ENCODE measurements at regions not wholly inside any gene's neighbourhood (a gene's known extent, or its start where the extent isn't known, plus 50 kb on each side); places are given as distances from the start of the nearest gene placed in this dataset.
A peak's percentile ranks its signal among the peaks of the same experiment; 100 is the strongest.
"Not testable (repeated sequence)": the region's sequence is repeated elsewhere in the genome, so short reads cannot be mapped to it uniquely, and the experiment has no call there.

DNA sequence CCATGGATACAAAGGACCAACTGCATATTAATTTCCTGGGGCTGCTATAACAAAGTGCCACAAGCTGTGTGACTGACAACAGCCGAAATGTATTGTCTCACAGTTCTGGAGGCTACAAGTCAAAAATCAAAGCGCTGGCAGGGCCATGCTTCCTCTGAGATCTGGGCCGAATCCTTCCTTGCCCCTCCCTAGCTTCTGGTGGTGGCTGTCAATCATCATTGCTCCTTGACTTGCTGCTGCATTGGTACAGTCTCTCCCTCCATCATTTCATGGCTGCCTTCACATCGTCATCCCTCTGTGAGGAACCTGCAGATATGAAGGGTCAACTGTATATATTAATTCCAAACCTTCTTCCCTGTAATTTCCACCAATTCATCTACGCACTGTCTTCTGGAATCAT, 118.3 kb downstream of the EXOC5 start:
- Mint-ChIP-seq H3K9me3 (no peaks in the 10 kb centered on the region), H3K27ac (no peak overlapping the region), H3K36me3 (no peaks in the 10 kb centered on the region), H3K27me3 (ENCODE audit: low read depth in 3 of 3) (peaks cover 0 to 4% (median 3%) of the 10 kb centered on the region in 3 donors), H3K4me1 (no peaks in the 10 kb centered on the region), H3K4me3 (no peak overlapping the region)
- no peak for DNase-seq

DNA sequence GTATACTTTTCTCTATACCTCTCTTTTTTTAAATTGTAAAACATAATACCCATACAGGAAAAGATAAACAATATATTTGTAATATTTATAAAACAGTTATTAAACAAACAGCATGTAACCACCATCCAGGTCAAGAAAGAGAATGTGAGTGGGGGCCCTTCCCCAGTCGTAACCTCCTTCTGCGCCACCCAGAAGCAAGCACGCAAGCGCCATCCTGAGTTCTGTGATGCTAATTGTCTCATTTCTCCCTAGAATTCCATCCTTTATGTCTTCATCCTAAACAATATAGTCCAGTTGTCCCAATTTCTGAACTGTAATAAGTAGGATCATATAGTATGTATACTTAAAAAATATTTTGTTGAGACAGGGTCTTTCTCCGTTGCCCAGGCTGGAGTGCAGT, 129.5 kb downstream of the EXOC5 start:
- no peak overlapping the region for H3K4me3 Mint-ChIP-seq
- H3K9me3 Mint-ChIP-seq = peaks cover 0 to 1% (median 0%) of the 10 kb centered on the region in 6 donors
- H3K27me3 Mint-ChIP-seq (ENCODE audit: low read depth in 3 of 3) = peaks cover 3 to 7% (median 3%) of the 10 kb centered on the region in 3 donors
- no peaks in the 10 kb centered on the region for H3K4me1 Mint-ChIP-seq
- no peaks in the 10 kb centered on the region for H3K36me3 Mint-ChIP-seq
- no peak overlapping the region for H3K27ac Mint-ChIP-seq
- no peak for DNase-seq

DNA sequence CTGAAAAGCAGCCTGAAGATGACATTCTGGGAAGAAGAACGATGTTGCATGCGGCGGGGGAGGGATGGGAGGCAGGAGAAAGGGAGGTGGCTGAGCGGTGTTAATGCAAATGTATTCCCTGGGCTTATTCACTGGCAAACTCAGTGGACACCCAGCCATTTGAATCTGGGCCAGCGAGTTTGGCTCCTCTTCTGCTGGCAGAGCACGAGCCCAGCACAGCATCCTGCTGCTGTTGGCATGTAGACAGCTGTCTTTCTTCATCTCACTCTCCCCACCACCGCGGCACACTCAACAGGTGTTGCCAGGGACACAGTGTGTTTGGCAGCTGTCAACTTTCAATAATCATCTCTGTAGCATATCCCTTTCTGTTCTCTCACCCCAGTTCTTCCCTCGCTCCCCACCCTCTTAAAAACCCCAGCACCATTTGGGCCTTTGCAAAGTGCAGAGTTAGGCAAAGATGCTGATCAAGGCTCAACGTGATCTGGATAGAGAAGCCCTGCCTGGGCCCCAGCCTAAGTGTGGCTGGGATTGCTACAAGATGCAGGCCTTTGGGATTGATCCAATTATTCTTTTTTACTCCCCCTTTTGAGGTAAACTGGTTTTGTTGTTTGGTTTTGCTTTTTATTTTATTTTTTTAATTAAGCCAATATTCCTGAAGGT, 131.9 kb downstream of the EXOC5 start:
- H3K4me1 Mint-ChIP-seq = no peaks in the 10 kb centered on the region
- no peak overlapping the region for H3K4me3 Mint-ChIP-seq
- no peak overlapping the region for H3K27ac Mint-ChIP-seq
- peaks cover 0 to 2% (median 0%) of the 10 kb centered on the region in 6 donors for H3K9me3 Mint-ChIP-seq
- DNase-seq = no peak
- no peaks in the 10 kb centered on the region for H3K36me3 Mint-ChIP-seq
- H3K27me3 Mint-ChIP-seq (ENCODE audit: low read depth in 3 of 3) = peaks cover 2 to 10% (median 2%) of the 10 kb centered on the region in 3 donors

DNA sequence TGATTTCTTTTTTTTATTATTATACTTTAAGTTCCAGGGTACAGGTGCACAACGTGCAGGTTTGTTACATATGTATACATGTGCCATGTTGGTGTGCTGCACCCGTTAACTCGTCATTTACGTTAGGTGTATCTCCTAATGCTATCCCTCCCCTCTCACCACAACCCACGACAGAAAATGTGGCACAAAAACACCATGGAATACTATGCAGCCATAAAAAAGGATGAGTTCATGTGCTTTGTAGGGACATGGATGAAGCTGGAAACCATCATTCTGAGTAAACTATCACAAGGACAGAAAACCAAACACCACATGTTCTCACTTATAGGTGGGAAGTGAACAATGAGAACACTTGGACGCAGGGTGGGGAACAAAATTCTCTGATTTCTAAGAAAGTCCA, 140.9 kb downstream of the EXOC5 start:
- not testable (repeated sequence) for H3K27ac Mint-ChIP-seq, H3K36me3 Mint-ChIP-seq, H3K4me3 Mint-ChIP-seq, DNase-seq, H3K9me3 Mint-ChIP-seq, H3K4me1 Mint-ChIP-seq
- peaks cover 0 to 13% (median 0%) of the 10 kb centered on the region in 3 donors for H3K27me3 Mint-ChIP-seq (ENCODE audit: low read depth in 3 of 3)

DNA sequence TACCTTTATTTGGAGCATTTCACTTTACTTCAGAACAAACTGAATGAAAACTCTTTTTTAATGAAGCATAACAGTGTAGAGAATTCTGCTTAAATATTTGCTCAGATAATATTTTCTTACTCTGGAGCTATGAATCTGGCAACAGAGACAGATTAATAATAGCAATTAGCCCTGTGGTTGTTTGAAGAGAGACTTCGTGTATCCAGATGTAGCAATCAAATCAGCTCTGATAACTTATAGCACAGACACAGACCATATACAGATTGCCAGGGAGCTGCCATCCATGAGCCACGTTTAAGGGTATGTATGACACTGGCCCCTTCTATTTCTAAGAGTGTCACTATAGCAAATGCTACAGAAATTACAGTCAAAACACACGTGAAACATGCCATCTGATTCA, 146.6 kb downstream of the EXOC5 start:
- no peak overlapping the region for H3K27ac Mint-ChIP-seq
- DNase-seq = no peak
- H3K9me3 Mint-ChIP-seq = peaks cover 0 to 6% (median 0%) of the 10 kb centered on the region in 6 donors
- H3K27me3 Mint-ChIP-seq (ENCODE audit: low read depth in 3 of 3) = peaks cover 4 to 5% (median 4%) of the 10 kb centered on the region in 3 donors
- H3K4me3 Mint-ChIP-seq = no peak overlapping the region
- H3K36me3 Mint-ChIP-seq = no peaks in the 10 kb centered on the region
- no peaks in the 10 kb centered on the region for H3K4me1 Mint-ChIP-seq

DNA sequence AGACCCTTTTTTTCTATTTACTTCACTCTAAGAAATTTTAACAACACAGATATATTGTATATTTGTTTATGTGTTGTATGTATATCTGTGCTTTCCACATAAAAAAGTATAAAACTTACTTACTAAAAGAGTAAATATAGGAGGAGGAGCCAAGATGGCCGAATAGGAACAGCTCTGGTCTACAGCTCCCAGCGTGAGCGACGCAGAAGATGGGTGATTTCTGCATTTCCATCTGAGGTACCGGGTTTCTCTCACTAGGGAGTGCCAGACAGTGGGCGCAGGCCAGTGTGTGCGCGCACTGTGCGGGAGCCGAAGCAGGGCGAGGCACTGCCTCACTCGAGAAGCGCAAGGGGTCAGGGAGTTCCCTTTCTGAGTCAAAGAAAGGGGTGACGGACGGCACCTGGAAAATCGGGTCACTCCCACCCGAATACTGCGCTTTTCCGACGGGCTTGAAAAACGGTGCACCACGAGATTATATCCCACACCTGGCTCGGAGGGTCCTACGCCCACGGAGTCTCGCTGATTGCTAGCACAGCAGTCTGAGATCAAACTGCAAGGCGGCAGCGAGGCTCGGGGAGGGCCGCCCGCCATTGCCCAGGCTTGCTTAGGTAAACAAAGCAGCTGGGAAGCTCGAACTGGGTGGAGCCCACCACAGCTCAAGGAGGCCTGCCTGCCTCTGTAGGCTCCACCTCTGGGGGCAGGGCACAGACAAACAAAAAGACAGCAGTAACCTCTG, 156.5 kb downstream of the EXOC5 start:
- H3K36me3 Mint-ChIP-seq; H3K4me1 Mint-ChIP-seq; DNase-seq; H3K27ac Mint-ChIP-seq; H3K27me3 Mint-ChIP-seq (ENCODE audit: low read depth in 3 of 3): not testable (repeated sequence)
- peak overlapping the region in 2 of 5 donors; percentile 12 to 29 for H3K4me3 Mint-ChIP-seq
- peaks cover 0 to 18% (median 6%) of the 10 kb centered on the region in 6 donors for H3K9me3 Mint-ChIP-seq

DNA sequence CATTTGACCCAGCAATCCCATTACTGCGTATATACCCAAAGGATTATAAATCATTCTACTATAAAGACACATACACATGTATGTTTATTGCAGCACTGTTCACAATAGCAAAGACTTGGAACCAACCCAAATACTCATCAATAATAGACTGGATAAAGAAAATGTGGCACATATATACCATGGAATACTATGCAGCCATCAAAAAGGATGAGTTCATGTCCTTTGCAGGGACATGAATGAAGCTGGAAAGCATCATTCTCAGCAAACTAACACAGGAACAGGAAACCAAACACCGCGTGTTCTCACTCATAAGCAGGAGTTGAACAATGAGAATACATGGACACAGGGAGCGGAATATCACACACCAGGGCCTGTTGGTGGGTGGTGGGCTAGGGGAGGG, 158.3 kb downstream of the EXOC5 start:
- H3K36me3 Mint-ChIP-seq; DNase-seq; H3K4me3 Mint-ChIP-seq; H3K4me1 Mint-ChIP-seq; H3K27me3 Mint-ChIP-seq (ENCODE audit: low read depth in 3 of 3); H3K27ac Mint-ChIP-seq: not testable (repeated sequence)
- peaks cover 0 to 18% (median 6%) of the 10 kb centered on the region in 6 donors for H3K9me3 Mint-ChIP-seq

DNA sequence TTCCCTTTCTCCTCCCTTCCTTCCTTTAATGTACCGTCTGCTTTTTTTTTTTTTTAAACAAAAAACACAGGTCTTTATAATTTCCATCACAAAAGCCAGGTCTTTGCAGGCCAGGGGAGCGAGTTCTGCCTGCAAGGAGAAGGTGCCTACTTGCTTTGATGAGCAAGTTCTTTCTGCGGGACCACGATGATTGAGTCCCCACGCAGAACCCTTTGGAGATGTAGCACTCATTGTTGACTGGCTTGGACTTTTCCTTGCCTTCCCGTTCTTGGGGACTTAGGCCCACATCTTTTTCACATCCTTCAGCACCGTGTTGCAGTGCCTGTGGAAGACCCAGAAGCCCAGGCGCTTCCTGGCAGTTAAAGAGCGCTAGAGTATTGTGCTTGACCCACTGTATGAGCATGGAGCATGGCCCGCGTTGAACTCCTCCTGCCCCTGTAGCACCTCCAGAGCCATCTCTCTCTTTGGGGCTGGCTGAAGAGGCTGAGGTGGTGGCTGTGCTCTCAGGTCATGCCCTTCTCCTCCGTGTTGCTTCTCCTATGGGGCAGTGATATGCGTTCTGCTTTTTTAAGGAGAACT, 177.6 kb downstream of the EXOC5 start:
- H3K27ac Mint-ChIP-seq = no peak overlapping the region
- peaks cover 0 to 2% (median 0%) of the 10 kb centered on the region in 6 donors for H3K9me3 Mint-ChIP-seq
- no peaks in the 10 kb centered on the region for H3K36me3 Mint-ChIP-seq
- no peak overlapping the region for H3K4me3 Mint-ChIP-seq
- DNase-seq = no peak
- peaks cover 0 to 2% (median 0%) of the 10 kb centered on the region in 3 donors for H3K27me3 Mint-ChIP-seq (ENCODE audit: low read depth in 3 of 3)
- no peaks in the 10 kb centered on the region for H3K4me1 Mint-ChIP-seq

DNA sequence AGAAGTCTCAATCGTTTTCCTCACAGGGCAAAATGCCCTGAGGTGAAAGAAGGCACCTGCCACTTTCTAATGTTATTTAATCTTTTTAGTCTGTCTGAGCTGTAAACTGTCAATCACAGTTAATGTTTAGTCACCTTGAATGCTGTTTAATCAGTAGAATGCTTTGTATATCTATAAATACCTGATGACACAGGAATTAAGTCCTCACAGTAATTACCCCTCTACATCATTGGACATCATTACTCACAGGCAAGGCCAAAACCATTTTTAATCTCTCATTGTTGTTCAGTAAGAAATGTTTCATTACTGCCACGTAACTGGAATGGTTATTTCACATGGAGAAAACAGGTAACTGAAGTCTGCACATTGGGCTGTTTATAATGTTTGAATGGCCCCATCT, 178.8 kb downstream of the EXOC5 start:
- DNase-seq = no peak
- H3K9me3 Mint-ChIP-seq = peaks cover 0 to 2% (median 0%) of the 10 kb centered on the region in 6 donors
- H3K4me3 Mint-ChIP-seq = no peak overlapping the region
- H3K27me3 Mint-ChIP-seq (ENCODE audit: low read depth in 3 of 3) = peaks cover 0 to 2% (median 0%) of the 10 kb centered on the region in 3 donors
- no peak overlapping the region for H3K27ac Mint-ChIP-seq
- H3K36me3 Mint-ChIP-seq = no peaks in the 10 kb centered on the region
- H3K4me1 Mint-ChIP-seq = no peaks in the 10 kb centered on the region

DNA sequence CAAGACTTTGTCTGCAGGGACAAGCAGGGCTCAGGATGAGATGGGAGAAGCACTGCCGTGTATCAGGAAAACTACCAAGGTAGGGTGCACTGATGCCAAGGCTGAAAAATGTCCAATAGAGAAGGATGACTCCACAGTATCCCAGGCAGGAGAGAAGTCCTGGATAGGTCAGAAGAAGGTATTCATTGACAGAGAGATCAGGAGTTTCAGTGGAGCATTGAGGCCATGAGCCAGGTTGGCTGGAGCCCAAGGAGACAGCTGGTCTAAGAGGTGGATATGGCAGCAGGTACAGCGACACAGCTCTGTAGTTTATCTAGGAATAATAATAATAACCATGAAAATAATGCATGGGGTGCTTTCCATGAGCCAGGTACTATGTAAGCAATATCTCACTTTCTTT, 180.9 kb downstream of the EXOC5 start:
- Mint-ChIP-seq H3K4me1 (no peaks in the 10 kb centered on the region), H3K27me3 (ENCODE audit: low read depth in 3 of 3) (peaks cover 0 to 5% (median 0%) of the 10 kb centered on the region in 3 donors), H3K4me3 (no peak overlapping the region), H3K9me3 (peaks cover 0 to 2% (median 0%) of the 10 kb centered on the region in 6 donors), H3K27ac (no peak overlapping the region), H3K36me3 (no peaks in the 10 kb centered on the region)
- no peak for DNase-seq

DNA sequence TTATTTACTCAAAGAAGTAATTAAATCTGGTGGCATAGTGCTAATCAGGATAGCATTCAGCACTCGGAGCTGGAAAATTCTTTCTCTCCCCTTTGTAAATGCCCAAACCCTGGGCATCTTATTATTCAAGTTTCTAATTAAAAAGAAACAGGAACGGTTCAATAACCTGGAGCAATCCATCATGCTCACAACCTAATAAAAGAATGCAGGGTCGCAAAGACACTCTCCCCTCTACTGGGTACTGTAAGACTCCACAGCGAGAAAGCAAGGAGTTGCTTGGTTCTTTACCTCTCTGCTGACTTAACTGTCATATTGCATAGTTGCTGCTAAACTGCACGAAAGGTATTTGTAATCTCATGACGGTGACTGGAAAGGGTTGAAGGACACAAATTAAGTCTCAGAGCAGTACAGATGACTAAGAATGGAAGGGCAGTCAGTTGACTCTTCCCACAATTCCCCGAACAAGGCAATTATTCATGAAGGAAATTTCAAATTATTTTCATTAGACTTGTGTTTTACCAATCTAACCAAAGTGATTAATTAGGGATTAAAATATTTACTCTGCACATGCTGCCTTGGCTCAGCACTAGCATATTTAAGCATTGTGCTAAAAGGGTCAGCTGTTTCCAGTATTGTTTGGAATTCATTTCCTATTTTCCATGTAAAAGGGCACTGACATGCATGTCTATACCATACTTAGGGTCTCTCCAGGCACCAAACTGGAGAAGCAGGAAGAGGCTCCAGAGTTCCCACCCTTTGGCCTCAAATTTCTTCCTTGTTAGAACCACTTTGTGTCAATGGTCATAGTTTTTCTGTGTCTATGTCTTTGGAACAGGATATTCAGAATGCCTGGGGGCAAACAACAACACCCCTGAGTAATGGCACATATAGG, 182.2 kb downstream of the EXOC5 start:
- H3K27me3 Mint-ChIP-seq (ENCODE audit: low read depth in 3 of 3) = peaks cover 0 to 5% (median 0%) of the 10 kb centered on the region in 3 donors
- DNase-seq = no peak
- H3K36me3 Mint-ChIP-seq = no peaks in the 10 kb centered on the region
- H3K27ac Mint-ChIP-seq = no peak overlapping the region
- H3K4me1 Mint-ChIP-seq = no peaks in the 10 kb centered on the region
- H3K4me3 Mint-ChIP-seq = no peak overlapping the region
- peaks cover 0 to 4% (median under 1%) of the 10 kb centered on the region in 6 donors for H3K9me3 Mint-ChIP-seq

DNA sequence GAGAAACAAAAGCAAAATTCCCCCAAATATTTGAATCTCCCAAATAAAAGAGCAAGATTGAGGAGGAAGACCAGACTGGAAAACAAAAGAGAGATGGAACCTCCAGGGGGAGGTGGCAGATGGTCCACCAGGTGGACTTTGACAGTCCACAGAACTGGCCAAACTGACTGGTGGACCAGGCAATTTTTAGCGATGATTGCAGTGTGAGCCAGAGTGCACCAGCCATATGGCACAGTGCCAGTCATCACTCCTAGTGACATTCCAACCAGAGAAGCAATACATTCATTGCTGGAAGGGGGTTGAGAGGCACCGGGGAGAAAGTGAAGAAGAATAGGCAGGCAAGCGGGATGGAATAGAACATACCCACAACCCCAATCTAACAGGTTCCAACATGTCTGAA, 182.9 kb downstream of the EXOC5 start:
- Mint-ChIP-seq H3K27ac (no peak overlapping the region), H3K27me3 (ENCODE audit: low read depth in 3 of 3) (peaks cover 0 to 5% (median 0%) of the 10 kb centered on the region in 3 donors), H3K36me3 (no peaks in the 10 kb centered on the region), H3K9me3 (peaks cover 0 to 6% (median under 1%) of the 10 kb centered on the region in 6 donors), H3K4me3 (no peak overlapping the region), H3K4me1 (no peaks in the 10 kb centered on the region)
- DNase-seq = no peak

DNA sequence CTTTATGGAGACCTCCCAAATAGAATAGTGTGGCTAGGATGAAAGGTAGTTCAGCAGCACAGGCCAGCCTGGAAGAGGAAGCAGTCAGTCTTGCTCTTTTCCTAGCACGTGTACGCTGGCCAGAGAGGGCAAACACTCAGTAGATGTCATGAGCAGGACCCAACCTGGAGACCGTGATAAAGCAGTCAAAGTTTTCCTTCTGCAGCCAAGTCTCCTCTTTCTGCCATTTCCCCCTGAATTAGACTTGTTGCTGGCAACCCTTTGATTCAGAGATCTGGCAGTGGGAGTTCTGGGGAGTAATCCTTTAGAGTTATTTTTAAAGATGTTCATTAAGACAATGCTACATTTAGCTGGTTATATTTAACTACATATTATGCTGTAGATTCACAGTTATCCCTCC, 183.7 kb downstream of the EXOC5 start:
- H3K27ac Mint-ChIP-seq = no peak overlapping the region
- no peak for DNase-seq
- no peaks in the 10 kb centered on the region for H3K36me3 Mint-ChIP-seq
- no peaks in the 10 kb centered on the region for H3K4me1 Mint-ChIP-seq
- H3K4me3 Mint-ChIP-seq = no peak overlapping the region
- H3K27me3 Mint-ChIP-seq (ENCODE audit: low read depth in 3 of 3) = peaks cover 0 to 3% (median 0%) of the 10 kb centered on the region in 3 donors
- peaks cover 0 to 6% (median under 1%) of the 10 kb centered on the region in 6 donors for H3K9me3 Mint-ChIP-seq
